AML-193 (cell line): ENCODE measurements at regions not wholly inside any gene's neighbourhood (a gene's known extent, or its start where the extent isn't known, plus 50 kb on each side); places are given as distances from the start of the nearest gene placed in this dataset.
"Not testable (repeated sequence)": the region's sequence is repeated elsewhere in the genome, so short reads cannot be mapped to it uniquely, and the experiment has no call there.

Experiments used
- DNase-seq, 2 experiments: peaks; one replicate each; lab custom pipeline; 2025; lab: John Stamatoyannopoulos, UW

DNA sequence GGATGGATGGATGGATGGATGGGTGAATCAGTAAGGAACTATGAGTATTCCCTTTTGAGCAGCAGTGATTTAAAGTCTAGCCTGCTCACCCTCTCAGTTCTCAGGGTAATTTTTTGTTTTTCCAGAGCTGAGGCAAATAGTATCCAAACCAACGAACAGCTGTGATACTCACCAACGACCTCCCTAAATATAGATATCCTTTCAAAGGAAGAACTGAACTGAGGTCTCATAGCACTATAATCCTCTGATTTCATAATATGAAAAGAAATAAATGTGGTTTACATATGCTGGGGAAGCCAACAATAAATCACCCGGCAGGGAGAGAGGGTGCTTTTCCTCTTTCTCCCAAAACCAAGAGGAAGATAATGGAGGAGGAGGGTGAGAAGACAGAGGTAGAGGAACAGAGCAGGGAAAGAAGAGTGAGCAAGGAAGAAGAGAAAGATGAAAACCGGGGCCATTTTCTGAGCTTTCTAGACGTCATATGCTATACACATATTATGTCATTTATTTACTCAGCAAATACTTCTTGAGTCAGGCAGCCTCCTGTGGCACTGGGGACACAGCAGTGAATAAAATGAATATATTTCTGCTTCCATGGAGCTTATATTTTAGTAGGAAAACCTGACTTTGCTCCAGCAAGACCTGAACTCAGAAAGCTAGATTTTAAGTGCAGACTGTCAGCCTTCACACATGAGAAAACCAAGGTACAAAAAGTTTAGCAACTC lies 710.7 kb upstream of the TBX3 start:
- DNase-seq: no peak

DNA sequence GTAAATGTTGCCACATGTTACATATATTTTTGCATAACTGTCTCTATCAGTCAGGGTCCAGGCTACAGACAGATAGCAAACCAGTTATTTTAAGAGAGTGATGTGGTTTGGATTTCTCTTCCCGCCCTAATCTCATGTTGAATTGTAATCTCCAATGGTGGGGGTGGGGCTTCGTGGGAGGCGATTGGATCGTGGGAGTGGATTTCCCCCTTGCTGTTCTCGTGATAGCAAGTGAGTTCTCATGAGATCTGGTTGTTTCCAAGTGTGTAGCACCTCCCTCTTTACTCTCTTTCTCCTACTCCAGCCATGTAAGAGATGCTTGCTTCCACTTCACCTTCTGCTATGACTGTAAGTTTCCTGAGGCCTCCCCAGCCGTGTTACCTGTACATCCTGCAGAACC lies 704.2 kb upstream of the TBX3 start:
- no peak for DNase-seq

DNA sequence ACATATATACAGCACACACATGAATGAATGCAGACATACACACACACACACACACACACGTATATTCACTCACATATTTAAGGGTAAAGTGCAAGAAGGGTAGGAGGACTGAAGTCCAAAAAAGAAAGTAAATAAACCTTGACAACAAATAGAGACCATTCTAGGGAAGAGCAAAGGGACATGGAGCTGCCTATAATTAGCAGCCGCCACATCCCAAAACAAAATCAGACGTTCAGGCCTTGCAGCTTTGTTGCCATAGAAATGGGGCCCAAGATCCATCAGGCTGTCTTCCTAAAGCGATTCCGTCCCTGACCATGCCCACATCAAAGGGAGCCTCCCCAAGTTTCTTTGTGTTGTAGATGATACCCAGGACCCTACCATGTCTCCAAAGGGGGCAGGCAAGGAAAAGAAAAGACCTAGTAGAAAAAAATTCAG lies 703.5 kb upstream of the TBX3 start:
- DNase-seq: no peak

DNA sequence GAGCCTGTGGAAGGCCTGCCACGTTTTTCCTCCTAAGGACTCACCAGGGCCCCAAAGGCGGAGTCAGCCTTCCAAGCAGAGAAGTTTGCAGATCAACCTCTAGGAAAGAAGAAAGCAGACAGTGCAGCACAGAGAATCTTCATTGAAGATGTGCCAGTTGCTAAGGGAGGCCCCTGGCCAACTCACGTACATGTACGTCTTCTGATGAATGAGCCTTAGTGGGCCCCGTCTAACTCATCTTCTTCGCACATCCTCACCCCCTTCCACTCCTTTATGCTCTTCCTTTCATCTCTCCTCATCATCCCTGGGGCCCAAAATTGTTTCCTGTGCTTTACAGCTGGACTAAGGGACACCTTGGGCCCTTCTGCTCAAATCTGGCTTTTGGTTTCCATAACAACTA lies 703.0 kb upstream of the TBX3 start:
- DNase-seq: no peak

DNA sequence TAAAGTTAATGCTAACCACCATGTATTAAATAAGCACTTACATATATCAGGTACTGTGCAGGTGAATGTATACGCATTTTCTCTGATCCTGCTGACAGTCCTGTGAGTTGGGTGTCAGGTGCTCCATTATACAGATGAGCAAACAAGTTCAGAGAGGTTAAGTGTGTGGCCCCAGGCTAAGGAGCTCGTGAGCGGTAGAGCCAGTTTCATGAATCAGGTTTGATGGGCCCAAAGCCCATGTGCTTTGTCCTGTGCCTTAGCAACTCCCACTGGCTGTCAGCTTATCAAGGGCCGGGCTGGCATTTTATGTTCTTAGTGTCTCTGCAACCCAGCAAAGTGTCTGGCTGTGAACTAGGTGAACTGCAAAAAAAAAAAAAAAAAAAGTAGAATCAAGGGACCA lies 701.2 kb upstream of the TBX3 start:
- DNase-seq: no peak

DNA sequence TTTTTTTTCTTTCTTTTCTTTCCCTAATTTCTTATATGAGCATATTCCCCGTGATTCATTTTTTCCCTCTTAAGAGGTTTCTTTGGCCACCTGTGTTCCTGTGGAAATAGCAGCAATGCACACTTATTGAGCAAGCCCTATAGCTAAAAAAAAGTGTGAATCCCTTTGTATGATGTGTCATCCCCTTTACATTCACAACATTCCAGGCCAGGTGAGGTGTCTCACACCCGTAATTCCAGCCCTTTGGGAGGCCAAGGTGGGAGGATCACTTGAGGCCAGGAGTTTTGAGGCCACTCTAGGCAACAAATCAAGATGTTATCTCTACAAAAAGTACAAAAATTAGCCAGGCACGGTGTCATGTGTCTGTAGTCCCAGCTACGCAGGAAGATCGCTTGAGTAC lies 700.4 kb upstream of the TBX3 start:
- no peak for DNase-seq

DNA sequence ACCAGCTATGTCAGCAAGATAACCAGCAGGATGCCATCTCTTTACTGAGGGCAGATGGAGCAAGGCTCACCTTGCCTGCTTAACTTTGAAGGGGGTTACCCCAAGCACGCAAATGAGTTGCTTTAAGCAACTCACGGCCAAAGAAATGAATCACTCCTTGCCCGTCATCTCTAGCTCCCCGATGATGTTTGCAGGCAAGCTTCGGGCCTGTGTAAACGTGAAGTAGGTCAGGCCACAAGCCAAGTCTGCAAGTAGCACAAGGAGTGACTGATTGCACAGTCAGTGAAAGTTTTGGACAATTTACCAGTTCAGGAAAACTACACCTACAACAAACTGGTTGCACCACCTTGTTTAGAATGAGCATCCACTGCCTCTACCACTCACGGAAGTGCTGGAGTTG lies 699.7 kb upstream of the TBX3 start:
- DNase-seq: no peak

DNA sequence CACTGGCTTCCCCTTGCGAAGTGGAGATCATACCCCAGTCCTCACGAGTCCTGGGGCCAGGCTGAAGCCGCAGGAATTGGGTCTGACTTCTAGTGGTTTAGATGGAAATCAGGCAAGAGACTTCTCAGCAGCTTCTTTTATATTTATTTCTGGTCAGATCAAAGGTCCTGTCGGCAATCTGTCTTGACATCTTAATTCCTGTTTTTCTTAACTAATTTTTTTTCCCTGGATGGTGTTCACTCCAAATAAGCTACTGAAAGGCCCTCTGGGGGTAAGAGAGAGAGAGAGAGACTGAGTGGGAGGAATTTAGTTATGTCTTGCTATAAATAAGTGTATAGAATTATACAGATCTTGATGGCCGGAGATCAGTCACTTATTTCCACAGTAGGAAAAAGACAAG lies 698.7 kb upstream of the TBX3 start:
- no peak for DNase-seq

DNA sequence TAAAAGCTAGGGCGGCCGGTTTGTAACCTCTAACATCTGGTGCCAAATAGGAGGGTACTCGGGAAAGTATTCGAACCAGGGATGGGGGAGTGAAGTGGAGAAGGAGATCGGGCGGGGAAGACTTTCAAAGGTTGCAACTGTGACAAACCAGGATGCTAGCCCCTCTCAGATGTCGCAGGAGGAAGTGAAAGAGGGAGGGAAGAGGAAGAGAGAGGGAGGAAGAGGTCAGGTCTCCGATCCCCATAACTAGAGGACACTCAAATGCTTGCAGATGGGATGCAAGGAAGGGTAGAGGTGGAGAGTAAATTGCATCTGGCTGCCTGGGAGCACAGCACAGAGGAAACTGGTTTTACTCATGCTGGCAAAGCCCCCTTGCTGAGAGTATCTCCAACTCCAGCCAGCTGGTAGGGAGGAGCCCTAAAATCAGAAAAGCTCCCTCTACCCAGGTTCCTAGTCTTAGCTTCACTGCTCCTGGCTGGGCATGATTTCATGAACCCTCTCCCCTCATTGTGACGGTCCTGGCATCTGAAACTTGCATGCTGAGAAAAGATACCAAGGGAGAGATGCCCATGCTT lies 696.7 kb upstream of the TBX3 start:
- DNase-seq: no peak

DNA sequence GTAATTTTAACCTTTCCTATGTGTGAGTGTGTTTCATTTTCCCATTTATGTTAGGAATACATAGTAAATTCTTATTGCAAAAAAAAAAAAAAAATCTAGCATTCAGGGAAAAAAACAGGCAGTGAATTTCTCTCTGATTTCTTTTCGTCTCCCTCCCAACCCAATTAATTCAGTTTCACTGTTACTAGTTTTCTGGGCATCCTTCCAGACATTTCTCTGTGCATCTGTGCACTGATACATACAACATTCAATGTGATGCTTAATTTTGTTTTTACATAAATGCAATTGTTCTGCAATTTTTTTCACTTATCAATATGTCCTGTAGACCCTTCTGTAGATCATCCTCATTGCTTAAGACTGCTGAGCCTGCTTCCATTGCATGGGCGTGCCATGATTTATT lies 694.3 kb upstream of the TBX3 start:
- no peak for DNase-seq

DNA sequence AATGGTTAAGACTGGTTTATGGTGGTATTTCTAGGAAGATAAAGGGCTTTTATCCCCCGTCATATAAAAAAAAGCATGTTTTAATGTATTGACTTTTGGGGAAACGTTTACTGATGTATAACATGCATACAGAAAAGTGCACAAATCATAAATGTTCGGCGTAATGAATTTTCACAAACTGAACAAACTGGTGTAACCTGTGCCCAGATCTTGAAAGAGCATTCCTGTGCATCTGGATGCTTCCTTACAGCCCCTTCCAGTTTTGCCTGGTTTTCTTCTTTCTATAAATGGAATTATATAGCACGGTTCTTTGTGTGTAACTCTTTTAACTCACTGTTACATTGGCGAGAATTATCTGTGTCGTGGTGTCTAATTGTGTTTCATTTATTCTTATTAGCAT lies 693.8 kb upstream of the TBX3 start:
- no peak for DNase-seq

DNA sequence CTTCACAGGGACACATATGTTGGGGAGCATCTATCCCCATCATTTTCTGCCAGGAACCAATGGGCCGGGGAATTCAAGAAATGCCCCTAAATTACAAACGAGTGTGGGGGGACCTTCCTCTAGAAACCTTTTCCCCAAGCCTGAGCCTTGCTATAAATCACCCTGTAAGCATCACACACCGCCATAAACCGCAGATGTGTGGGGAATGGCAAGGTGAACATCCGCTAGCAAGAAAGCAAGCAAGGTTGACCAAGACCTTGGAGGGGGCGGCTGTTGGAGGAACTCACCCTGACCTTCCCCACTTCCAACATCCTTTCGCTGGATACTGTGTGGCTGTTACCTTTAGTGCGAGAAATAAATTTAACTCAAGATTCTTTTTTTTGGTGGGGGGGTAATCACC lies 693.3 kb upstream of the TBX3 start:
- no peak for DNase-seq

DNA sequence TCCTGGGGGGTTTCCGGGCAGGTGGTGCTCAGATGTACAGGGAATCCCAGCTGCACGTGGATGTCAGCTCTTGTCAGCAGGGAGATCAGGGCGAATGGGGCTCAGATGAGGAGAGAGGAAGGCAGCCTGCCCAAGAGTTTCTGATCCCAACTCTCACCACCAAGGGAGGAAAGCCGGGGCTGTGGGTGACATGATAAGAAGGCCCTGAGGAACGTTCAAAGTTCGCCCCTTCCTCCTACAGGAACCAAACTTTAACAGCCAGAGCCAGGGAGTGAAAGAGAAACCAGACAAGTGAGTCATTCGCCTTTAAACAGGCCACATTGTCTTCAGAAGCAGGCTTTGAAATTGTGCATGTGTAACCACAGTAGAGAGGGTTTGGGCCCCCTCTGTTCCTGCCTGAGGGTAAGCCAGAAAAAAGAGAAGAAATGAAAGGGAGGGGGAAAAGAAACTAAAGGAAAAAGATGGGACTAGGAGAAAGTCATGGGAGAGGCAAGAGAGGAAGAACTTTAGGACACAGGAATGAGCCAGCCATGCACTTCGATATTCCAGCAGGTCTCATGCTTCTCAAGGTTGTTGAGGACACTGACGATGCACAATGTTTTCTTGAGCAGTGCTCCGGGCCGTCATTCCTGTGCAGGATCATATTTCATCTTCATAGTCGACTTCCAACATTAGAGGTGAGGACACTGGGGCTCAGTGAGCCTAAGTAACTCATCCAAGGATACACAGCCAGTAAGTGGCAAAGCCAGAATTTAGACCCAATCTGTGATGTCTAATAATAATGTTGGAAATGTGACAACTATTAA lies 691.4 kb upstream of the TBX3 start:
- no peak for DNase-seq

DNA sequence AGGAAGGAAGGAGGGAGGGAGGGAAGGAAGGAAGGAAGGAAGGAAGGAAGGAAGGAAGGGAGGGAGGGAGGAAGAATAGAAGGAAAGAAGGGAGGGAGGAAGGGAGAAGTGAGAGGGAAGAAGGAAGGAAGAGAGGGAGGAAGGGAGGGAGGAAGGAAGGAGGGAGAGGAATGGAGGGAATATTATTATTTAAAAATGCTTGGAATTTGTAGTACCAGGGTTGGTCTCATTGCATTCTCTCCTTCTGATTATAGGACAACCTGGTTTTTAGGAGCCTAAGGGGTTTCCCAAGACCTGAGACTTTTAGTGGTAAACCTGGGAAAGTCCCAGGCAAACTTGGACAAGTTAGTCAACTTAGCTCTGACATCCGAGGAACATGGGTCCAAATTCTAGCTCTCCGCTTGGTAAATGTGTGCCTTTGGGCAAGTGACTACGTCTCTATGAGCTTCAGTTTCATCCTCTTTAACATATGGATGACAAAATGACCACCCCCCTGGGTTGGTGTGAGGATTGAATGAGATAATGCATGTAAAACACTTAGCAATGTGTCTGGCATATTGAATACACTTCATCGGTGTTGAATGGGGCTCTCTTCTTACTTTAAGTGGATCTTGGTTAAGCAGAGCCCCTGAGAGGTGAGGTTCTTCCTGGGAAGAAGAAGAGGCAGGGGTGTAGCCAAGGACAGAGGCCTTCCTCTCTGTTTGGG lies 690.7 kb upstream of the TBX3 start:
- DNase-seq: no peak

DNA sequence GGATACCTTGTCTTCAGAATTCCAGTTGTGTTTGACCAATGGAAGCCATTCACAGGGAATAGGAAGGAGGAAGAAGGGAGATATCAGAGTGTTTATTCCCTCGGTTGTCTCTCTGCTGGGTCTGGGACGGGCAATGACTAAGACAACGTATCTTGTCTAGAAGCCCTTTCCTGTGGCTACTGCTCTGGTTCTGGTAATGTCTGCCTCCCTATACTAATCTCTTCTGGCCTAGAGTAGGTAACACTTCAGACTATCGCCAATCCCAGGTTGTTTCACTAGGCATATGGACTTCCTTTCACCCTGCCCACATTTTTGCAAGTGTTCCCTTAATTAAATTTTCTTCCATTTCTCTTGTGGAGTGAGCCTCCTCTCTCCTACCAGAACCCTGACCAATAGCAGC lies 687.7 kb upstream of the TBX3 start:
- DNase-seq: no peak

DNA sequence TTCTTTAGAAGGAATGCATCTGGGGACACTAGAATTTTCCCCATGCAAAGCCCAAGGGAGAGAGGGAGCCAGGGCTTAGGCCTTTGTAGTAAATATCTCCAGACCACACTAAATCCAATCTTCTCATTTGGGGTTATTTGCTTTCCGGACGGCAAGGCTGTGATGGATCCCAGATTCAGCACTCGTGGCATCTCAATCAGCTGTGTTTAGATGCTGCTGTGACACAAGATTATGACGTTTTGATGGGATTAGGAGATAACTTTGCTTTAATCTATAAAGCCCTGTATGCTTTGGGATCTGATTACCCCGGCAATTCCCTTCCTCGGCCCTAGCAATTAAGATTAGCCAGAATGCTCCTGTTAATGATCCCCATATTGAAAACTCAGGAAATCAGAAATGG lies 686.7 kb upstream of the TBX3 start:
- DNase-seq: no peak

DNA sequence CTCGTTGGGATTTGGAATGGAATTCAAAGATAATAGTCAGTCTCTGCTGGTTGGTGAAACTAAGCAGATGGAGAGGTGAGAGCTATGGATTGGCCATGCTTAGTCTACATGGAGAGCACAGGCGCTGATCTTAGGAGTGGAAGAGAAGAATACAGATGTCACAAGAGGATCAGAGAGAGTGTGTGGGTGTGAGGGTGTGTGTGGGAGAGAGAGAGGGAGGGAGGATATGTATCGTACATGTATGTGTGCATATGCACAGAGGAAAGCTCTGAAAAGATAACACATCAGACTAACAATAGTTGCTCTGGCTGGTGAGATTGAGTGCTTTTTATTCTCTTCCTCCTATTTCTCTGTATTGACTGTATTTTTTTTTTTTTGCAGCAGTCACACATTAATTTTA lies 686.2 kb upstream of the TBX3 start:
- no peak for DNase-seq

DNA sequence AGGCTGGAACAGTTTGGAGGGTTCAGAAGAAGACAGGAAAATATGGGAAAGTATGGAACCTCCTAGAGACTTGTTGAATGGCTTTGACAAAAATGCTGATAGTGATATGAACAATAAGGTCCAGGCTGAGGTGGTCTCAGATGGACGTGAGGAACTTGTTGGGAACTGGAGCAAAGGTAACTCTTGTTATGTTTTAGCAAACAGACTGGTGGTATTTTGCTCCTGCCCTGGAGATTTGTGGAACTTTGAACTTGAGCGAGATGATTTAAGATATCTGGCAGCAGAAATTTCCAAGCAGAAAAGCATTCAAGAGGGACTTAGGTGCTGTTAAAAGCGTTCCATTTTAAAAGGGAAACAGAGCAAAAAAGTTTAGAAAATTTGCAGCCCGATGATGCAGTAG lies 682.3 kb upstream of the TBX3 start:
- DNase-seq: not testable (repeated sequence)

DNA sequence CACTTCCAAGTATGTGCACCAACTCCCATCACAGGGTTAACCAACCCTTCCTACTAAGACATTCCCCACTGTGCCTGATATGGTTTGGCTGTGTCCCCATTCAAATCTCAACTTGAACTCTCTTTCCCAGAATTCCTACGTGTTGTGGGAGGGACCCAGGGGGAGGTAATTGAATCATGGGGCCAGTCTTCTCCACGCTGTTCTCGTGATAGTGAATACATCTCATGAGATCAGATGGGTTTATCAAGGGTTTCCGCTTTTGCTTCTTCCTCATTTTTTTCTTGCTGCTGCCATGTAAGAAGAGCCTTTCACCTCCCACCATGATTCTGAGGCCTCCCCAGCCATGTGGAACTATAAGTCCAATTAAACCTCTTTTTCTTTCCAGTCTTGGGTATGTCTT lies 681.8 kb upstream of the TBX3 start:
- DNase-seq: not testable (repeated sequence)

DNA sequence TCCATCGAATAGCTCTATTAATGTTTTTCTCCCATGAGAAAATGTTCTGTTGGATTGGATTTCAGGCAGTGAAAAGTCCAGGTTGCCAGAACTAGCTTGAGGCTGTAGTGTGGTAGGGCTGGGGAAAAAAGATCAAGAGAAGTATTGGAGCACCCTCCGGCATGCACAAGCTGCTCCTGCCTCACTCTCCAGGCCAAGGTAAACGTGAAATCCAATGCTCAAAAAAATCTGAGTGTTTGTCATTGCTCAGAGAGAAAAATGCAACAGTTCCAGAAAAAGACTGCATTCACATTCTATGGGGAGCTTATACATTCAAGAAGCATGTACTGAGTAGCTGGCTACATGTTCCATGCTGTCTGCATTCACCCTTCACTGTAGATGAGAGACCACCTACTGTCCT lies 680.9 kb upstream of the TBX3 start:
- no peak for DNase-seq

DNA sequence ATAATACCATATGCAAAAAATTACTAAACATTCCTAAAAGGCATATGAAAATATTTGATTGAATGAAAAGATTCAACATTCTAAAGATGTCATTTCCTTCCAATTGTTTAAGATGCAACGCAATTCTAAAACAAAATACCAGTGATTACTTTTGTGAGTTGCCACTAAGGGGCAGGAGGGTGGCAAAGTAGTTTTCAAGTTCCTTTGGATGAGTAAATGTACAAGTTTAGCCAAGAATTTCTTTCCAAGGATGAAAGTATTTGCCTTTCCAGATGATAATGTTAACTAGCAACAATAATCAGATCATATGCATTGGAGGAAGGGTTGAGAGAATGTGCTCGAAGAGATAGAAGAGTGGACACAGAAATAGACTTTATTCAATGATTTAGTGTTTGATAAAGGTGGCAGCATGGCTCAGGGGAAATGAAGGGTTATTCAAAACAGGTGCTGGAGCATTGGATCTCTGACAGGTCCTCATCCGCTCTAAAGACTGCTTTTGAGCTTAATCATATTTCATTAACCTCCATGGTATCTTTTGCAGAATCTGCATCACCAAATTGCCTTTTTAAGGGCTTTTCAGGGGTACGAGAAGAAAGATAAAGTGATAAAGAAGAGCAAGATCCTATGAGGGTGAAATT lies 678.5 kb upstream of the TBX3 start:
- no peak for DNase-seq

DNA sequence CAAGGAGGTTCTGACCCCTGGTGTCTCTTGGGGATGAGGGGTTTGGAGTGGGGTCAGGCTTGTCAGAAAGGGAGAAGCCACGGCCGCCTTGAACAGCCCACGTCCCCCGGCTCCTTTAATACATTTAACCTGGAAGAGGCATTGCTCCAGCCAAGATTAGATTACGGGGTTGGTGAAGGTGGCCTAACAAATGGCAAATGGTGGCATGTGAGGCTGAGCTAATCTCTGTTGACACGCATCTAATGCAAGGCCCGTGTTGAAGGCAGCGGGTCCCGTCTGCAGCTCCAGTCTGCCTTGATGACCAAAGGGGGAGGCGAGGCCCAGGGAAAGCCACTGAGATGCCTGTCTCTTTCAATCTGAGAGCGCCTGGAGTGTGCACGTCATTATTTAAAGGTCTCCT lies 673.7 kb upstream of the TBX3 start:
- no peak for DNase-seq
